ENCODE measurements at regions not wholly inside any gene's neighbourhood (a gene's known extent, or its start where the extent isn't known, plus 50 kb on each side); places are given as distances from the start of the nearest gene placed in this dataset.

DNA sequence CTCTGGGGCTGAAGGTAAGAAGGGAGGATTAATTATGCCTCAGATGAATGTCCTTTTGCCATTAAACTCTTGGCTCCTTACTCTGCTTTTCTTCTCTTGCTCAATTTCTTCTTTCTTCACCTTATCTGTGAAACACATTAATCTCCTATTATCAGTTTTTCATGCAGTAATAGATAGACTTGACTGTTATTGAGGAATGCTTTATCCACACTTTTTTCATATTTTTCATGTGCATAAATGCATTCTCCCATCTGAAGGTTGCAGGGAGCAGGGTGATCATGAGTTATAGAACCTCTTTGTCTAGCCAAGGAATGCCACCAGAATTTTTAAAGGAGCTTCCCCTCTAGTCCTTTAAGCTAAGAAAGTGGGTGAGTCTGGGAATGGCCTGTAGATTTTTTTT is 66.4 kb upstream of the CD180 start:
- no peaks in the 10 kb centered on the region for H3K9me3 ChIP-seq (ENCODE audit: control insufficient read depth in 4 of 4, low read length in 3 of 4)

DNA sequence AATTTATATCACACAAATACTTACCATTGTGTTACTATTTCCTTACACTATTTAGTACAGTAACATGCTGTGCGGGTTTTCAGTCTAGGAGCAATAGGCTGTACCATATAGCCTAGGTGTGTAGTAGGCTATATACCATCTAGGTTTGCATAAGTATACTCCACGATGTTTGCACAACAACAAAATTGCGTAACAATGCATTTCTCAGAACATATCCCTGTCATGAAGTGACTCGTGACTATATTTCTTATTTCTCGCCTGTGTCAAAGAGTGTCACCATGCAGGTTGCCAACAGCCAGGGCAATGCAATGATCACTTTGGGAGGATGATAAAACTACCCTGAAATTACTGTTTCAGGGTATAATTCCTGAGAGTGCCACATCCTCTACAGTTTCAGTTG is 65.6 kb upstream of the CD180 start:
- Histone ChIP-seq H3K9ac (ENCODE audit: low read depth in 1 of 2, low read length in 2 of 2) (no peak overlapping the region), H3K4me1 (ENCODE audit: control insufficient read depth in 4 of 4, insufficient read depth in 4 of 4, low read length in 3 of 4) (peaks cover 2 to 4% (median 2%) of the 10 kb centered on the region in 4 donors), H3K9me3 (ENCODE audit: control insufficient read depth in 4 of 4, low read length in 3 of 4) (no peaks in the 10 kb centered on the region), H3K27ac (ENCODE audit: low read depth in 1 of 2, low read length in 2 of 2) (no peak overlapping the region), H3K27me3 (ENCODE audit: control insufficient read depth in 4 of 4, insufficient read depth in 4 of 4, low read length in 3 of 4) (no peaks in the 10 kb centered on the region), H3K36me3 (ENCODE audit: control insufficient read depth in 4 of 4, insufficient read depth in 3 of 4, low read depth in 1 of 4, low read length in 3 of 4) (no peaks in the 10 kb centered on the region), H3K4me3 (ENCODE audit: low read depth in 1 of 3, low read length in 3 of 3) (no peak overlapping the region)
- TF ChIP-seq TAF1 (conservative IDR thresholded peaks at IDR 0.05), result no peak
- TF ChIP-seq, protein P1, sequence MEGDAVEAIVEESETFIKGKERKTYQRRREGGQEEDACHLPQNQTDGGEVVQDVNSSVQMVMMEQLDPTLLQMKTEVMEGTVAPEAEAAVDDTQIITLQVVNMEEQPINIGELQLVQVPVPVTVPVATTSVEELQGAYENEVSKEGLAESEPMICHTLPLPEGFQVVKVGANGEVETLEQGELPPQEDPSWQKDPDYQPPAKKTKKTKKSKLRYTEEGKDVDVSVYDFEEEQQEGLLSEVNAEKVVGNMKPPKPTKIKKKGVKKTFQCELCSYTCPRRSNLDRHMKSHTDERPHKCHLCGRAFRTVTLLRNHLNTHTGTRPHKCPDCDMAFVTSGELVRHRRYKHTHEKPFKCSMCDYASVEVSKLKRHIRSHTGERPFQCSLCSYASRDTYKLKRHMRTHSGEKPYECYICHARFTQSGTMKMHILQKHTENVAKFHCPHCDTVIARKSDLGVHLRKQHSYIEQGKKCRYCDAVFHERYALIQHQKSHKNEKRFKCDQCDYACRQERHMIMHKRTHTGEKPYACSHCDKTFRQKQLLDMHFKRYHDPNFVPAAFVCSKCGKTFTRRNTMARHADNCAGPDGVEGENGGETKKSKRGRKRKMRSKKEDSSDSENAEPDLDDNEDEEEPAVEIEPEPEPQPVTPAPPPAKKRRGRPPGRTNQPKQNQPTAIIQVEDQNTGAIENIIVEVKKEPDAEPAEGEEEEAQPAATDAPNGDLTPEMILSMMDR (IDR thresholded peaks at IDR 0.05; ENCODE audit: low read depth, low read length, missing input control), result no peak
- TF ChIP-seq FOXA1 (IDR thresholded peaks at IDR 0.05), result no peak
- TF ChIP-seq HNF4A (conservative IDR thresholded peaks at IDR 0.05), result no peak
- TF ChIP-seq, protein P2, sequence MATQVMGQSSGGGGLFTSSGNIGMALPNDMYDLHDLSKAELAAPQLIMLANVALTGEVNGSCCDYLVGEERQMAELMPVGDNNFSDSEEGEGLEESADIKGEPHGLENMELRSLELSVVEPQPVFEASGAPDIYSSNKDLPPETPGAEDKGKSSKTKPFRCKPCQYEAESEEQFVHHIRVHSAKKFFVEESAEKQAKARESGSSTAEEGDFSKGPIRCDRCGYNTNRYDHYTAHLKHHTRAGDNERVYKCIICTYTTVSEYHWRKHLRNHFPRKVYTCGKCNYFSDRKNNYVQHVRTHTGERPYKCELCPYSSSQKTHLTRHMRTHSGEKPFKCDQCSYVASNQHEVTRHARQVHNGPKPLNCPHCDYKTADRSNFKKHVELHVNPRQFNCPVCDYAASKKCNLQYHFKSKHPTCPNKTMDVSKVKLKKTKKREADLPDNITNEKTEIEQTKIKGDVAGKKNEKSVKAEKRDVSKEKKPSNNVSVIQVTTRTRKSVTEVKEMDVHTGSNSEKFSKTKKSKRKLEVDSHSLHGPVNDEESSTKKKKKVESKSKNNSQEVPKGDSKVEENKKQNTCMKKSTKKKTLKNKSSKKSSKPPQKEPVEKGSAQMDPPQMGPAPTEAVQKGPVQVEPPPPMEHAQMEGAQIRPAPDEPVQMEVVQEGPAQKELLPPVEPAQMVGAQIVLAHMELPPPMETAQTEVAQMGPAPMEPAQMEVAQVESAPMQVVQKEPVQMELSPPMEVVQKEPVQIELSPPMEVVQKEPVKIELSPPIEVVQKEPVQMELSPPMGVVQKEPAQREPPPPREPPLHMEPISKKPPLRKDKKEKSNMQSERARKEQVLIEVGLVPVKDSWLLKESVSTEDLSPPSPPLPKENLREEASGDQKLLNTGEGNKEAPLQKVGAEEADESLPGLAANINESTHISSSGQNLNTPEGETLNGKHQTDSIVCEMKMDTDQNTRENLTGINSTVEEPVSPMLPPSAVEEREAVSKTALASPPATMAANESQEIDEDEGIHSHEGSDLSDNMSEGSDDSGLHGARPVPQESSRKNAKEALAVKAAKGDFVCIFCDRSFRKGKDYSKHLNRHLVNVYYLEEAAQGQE (IDR thresholded peaks at IDR 0.05), result no peak
- TF ChIP-seq JUND (IDR thresholded peaks at IDR 0.05), result no peak
- TF ChIP-seq GABPA (IDR thresholded peaks at IDR 0.05 in 1 of 2, conservative IDR thresholded peaks at IDR 0.05 in 1 of 2), result no peak
- TF ChIP-seq, protein P3, sequence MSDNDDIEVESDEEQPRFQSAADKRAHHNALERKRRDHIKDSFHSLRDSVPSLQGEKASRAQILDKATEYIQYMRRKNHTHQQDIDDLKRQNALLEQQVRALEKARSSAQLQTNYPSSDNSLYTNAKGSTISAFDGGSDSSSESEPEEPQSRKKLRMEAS (IDR thresholded peaks at IDR 0.05), result no peak
- no peak for TF ChIP-seq RXRA (IDR thresholded peaks at IDR 0.05)
- no peak for TF ChIP-seq EGR1 (IDR thresholded peaks at IDR 0.05; ENCODE audit: low read depth in 2 of 2)
- TF ChIP-seq SP1 (IDR thresholded peaks at IDR 0.05), result no peak
- TF ChIP-seq, protein P4, sequence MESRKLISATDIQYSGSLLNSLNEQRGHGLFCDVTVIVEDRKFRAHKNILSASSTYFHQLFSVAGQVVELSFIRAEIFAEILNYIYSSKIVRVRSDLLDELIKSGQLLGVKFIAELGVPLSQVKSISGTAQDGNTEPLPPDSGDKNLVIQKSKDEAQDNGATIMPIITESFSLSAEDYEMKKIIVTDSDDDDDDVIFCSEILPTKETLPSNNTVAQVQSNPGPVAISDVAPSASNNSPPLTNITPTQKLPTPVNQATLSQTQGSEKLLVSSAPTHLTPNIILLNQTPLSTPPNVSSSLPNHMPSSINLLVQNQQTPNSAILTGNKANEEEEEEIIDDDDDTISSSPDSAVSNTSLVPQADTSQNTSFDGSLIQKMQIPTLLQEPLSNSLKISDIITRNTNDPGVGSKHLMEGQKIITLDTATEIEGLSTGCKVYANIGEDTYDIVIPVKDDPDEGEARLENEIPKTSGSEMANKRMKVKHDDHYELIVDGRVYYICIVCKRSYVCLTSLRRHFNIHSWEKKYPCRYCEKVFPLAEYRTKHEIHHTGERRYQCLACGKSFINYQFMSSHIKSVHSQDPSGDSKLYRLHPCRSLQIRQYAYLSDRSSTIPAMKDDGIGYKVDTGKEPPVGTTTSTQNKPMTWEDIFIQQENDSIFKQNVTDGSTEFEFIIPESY (IDR thresholded peaks at IDR 0.05), result no peak
- TF ChIP-seq RAD21 (IDR thresholded peaks at IDR 0.05), result no peak
- 76% methylated on average over 5 of the region's 5 CpGs for WGBS
- no peak for DNase-seq (ENCODE audit: low spot score)

More for the DNA sequence above, 66.4 kb upstream of the CD180 start:
- no peak overlapping the region for H3K4me3 ChIP-seq (ENCODE audit: low read depth in 1 of 3, low read length in 3 of 3)
- TF ChIP-seq HNF4G (IDR thresholded peaks at IDR 0.05) (no peak), SP1 (IDR thresholded peaks at IDR 0.05) (no peak), TAF1 (conservative IDR thresholded peaks at IDR 0.05) (no peak), RAD21 (IDR thresholded peaks at IDR 0.05) (no peak), FOXA2 (IDR thresholded peaks at IDR 0.05) (no peak), NR2F2 (IDR thresholded peaks at IDR 0.05) (no peak)
- TF ChIP-seq, protein P4 (IDR thresholded peaks at IDR 0.05), result no peak
- peaks cover 8 to 11% (median 10%) of the 10 kb centered on the region in 4 donors for H3K4me1 ChIP-seq (ENCODE audit: control insufficient read depth in 4 of 4, insufficient read depth in 4 of 4, low read length in 3 of 4)
- H3K27ac ChIP-seq (ENCODE audit: low read depth in 1 of 2, low read length in 2 of 2), result no peak overlapping the region
- H3K9ac ChIP-seq (ENCODE audit: low read depth in 1 of 2, low read length in 2 of 2), result no peak overlapping the region
- H3K27me3 ChIP-seq (ENCODE audit: control insufficient read depth in 4 of 4, insufficient read depth in 4 of 4, low read length in 3 of 4), result no peaks in the 10 kb centered on the region
- H3K36me3 ChIP-seq (ENCODE audit: control insufficient read depth in 4 of 4, insufficient read depth in 3 of 4, low read depth in 1 of 4, low read length in 3 of 4), result no peaks in the 10 kb centered on the region
- DNase-seq (ENCODE audit: low spot score), result no peak

All from liver (tissue), 8 donors.